ENCODE measurements at regions not wholly inside any gene's neighbourhood (a gene's known extent, or its start where the extent isn't known, plus 50 kb on each side); places are given as distances from the start of the nearest gene placed in this dataset.

GRCh38 chr9:11577522-11577921 is 964.7 kb upstream of the PTPRD start:
- H3K27me3 ChIP-seq = no peaks in the 10 kb centered on the region
- in situ Hi-C loops (cut with MboI; ENCODE audit: low sequenced_read_pairs in 4 of 4) (no loop called here), intact Hi-C loops (cut with DNase I; ENCODE audit: low total_unique reads) (no loop called here)
- H3K4me3 ChIP-seq = no peak overlapping the region
- DNase-seq (no peak), ATAC-seq (no peak)
- TF ChIP-seq POLR2A (IDR thresholded peaks at IDR 0.05) (no peak), CTCF (IDR thresholded peaks at IDR 0.05 in 4 of 5, conservative IDR thresholded peaks at IDR 0.05 in 1 of 5) (no peak)
- no peak overlapping the region for H3K27ac ChIP-seq
- H3K4me1 ChIP-seq = no peaks in the 10 kb centered on the region
- no peaks in the 10 kb centered on the region for H3K36me3 ChIP-seq
- no peaks in the 10 kb centered on the region for H3K9me3 ChIP-seq

GRCh38 chr9:11595756-11596155 is 983.0 kb upstream of the PTPRD start:
- Histone ChIP-seq H3K4me3 (no peak overlapping the region), H3K9me3 (no peaks in the 10 kb centered on the region), H3K27me3 (no peaks in the 10 kb centered on the region), H3K36me3 (no peaks in the 10 kb centered on the region), H3K4me1 (no peaks in the 10 kb centered on the region), H3K27ac (no peak overlapping the region)
- DNase-seq (no peak), ATAC-seq (no peak)
- intact Hi-C loops (cut with DNase I; ENCODE audit: low total_unique reads) = no loop called here
- TF ChIP-seq CTCF (IDR thresholded peaks at IDR 0.05 in 4 of 5, conservative IDR thresholded peaks at IDR 0.05 in 1 of 5) (no peak), POLR2A (IDR thresholded peaks at IDR 0.05) (no peak)
- in situ Hi-C loops (cut with MboI; ENCODE audit: low sequenced_read_pairs in 4 of 4) = no loop called here

GRCh38 chr9:11618241-11618805 is 1005.5 kb upstream of the PTPRD start:
- no peaks in the 10 kb centered on the region for H3K36me3 ChIP-seq
- H3K27me3 ChIP-seq = no peaks in the 10 kb centered on the region
- no peak for TF ChIP-seq CTCF (IDR thresholded peaks at IDR 0.05 in 4 of 5, conservative IDR thresholded peaks at IDR 0.05 in 1 of 5)
- TF ChIP-seq POLR2A (IDR thresholded peaks at IDR 0.05) = no peak
- no peak overlapping the region for H3K27ac ChIP-seq
- ATAC-seq = no peak
- H3K4me3 ChIP-seq = no peak overlapping the region
- in situ Hi-C loops (cut with MboI; ENCODE audit: low sequenced_read_pairs in 4 of 4) = no loop called here
- no peaks in the 10 kb centered on the region for H3K4me1 ChIP-seq
- no peak for DNase-seq
- no peaks in the 10 kb centered on the region for H3K9me3 ChIP-seq
- intact Hi-C loops (cut with DNase I; ENCODE audit: low total_unique reads) = no loop called here

- no peak for ATAC-seq
- Histone ChIP-seq H3K4me3 (no peak overlapping the region), H3K36me3 (no peaks in the 10 kb centered on the region), H3K9me3 (no peaks in the 10 kb centered on the region), H3K27ac (no peak overlapping the region), H3K27me3 (no peaks in the 10 kb centered on the region), H3K4me1 (no peaks in the 10 kb centered on the region)
- TF ChIP-seq POLR2A (IDR thresholded peaks at IDR 0.05) = no peak
- no peak for DNase-seq
- in situ Hi-C loops (cut with MboI; ENCODE audit: low sequenced_read_pairs in 4 of 4) = no loop called here
- intact Hi-C loops (cut with DNase I; ENCODE audit: low total_unique reads) = no loop called here
These were observed 1019.9 kb upstream of the PTPRD start for GRCh38 chr9:11632691-11633090.

GRCh38 chr9:11646831-11647230 is 1034.0 kb upstream of the PTPRD start:
- intact Hi-C loops (cut with DNase I; ENCODE audit: low total_unique reads) (no loop called here), in situ Hi-C loops (cut with MboI; ENCODE audit: low sequenced_read_pairs in 4 of 4) (no loop called here)
- no peak for TF ChIP-seq CTCF (IDR thresholded peaks at IDR 0.05 in 4 of 5, conservative IDR thresholded peaks at IDR 0.05 in 1 of 5)
- no peak for TF ChIP-seq POLR2A (IDR thresholded peaks at IDR 0.05)

More at GRCh38 chr9:11646831-11647230, 1034.0 kb upstream of the PTPRD start:
- ATAC-seq (no peak), DNase-seq (no peak)
- Histone ChIP-seq H3K36me3 (no peaks in the 10 kb centered on the region), H3K27ac (no peak overlapping the region), H3K9me3 (no peaks in the 10 kb centered on the region), H3K27me3 (no peaks in the 10 kb centered on the region), H3K4me1 (no peaks in the 10 kb centered on the region), H3K4me3 (no peak overlapping the region)
